ENCODE measurements at regions not wholly inside any gene's neighbourhood (a gene's known extent, or its start where the extent isn't known, plus 50 kb on each side); places are given as distances from the start of the nearest gene placed in this dataset.
"Not testable (repeated sequence)": the region's sequence is repeated elsewhere in the genome, so short reads cannot be mapped to it uniquely, and the experiment has no call there.

DNA sequence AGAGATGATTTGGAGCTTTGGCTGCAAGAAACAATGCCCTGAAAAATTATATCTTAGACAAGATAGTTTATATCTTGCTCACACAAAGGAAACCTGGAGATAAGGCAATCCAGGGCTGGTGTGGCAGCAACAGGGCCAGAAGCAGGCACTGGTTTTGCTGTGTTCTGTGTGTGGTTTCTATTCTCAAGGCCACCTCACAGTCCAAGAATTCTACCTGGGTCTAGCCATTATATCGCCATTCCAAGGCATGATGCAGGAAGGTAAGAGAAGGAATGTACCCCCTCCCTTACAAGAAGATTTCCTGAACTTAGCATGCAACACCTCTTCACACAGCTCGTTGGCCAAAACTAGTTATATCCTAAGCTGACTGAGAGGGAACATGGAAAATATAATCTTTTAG is 74.5 kb upstream of the MEGF10 start:
- no peak for DNase-seq

DNA sequence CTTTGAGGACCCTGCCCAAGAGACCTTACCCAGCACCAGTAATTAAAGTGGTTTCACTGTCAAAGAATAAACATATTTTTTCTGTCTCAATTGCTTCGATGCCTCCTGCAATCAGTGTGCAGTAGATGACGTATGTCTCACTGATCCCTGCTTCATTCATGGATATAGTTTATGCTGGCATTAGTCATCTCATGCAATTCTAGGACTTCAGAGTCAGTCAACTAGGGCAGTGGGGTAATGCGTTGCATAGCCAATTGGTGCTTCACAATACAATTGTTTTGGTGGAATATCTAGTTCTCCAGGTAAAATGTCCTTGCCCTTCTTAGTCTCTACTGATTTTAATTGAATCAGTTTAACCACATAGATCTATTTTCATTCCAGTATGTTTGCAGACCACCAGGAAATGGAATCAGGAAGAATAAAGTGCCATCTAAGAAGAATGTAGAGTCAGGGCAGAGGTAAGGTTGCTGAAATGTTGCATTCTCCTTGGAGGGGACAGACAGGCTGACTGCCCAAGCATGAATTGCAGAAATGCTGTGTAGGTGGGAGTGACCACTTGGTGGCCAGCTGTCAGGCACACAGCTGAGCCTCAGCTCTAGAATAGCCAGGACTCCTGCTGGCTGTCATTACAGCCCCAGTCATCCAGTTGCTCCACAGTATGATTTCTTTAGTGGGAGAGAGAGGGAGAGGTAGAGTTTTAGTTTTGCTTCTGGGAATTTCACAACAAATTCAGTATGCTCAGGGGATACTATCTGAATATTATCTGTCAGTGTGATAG is 73.5 kb upstream of the MEGF10 start:
- no peak for DNase-seq

DNA sequence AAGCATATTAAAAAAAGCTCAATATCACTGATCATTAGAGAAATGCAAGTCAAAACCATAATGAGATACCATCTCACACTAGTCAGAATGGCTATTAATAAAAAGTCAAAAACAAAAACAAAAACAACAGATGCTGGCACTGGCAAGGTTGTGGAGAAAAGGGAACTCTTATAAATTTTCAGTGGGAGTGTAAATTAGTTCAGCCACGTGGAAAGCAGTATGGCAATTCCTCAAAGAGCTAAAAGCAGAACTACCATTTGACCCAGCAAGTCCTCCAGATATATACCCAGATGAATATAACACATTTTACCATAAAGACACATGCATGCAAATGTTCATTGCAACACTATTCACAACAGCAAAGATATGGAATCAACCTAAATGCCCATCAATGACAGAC is 68.7 kb upstream of the MEGF10 start:
- DNase-seq = not testable (repeated sequence)

DNA sequence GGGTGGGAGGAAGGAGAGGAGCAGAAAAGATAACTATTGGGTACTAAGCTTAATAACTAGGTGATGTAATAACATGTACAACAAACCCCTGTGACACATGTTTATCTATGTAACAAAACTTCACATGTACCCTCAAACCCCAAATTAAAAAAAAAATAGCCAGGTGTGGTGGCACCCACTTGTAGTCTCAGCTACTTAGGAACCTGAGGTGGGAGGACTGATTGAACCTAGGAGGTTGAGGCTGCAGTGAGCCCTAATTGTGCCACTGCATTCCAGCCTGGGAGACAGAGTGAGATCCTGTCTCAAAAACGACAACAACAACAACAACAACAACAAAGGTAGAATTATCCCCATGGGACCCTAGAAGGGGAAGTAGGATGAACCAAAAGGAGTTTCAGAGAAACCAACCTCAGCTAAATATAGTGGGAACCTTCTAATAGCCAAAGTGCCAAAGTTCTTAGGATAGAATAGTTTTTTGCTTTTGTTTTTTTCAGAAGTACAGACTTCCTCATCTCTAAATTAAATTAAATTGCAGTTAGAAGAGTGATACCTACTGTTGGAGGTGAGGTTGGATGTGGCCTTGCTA is 67.9 kb upstream of the MEGF10 start:
- not testable (repeated sequence) for DNase-seq

DNA sequence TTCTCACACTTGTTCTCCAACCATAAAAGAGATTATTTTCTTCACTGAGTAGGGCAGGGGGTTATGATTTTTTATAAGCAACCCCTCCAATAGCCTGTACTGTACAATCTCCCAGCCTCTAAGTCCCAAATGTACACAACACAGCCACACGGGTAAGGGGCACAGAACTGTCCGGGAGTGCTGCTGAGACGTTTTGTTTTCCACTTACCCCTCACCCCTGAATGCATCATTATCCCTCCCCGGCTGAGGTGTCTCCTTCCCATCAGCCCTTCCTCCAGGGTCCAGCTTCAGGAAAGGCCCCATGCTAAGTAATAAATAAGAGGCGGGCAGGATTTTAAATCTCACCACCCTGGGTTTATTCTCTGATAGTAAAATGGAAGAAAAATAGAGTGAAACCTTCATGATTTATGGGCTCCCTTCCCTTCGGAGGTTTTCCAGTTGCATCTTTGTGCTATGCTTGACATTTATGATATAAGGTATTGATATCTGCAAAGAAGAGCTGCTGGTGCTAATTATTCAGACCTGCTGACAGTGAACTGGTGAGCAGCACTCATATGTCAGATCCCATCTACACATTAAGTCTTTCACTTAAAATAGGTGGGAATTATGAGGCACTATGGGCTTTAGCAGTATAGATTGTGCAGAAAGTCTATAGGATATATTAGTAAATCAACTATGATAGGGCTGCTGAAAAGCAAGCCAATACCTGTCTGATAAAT is 67.2 kb upstream of the MEGF10 start:
- no peak for DNase-seq

DNA sequence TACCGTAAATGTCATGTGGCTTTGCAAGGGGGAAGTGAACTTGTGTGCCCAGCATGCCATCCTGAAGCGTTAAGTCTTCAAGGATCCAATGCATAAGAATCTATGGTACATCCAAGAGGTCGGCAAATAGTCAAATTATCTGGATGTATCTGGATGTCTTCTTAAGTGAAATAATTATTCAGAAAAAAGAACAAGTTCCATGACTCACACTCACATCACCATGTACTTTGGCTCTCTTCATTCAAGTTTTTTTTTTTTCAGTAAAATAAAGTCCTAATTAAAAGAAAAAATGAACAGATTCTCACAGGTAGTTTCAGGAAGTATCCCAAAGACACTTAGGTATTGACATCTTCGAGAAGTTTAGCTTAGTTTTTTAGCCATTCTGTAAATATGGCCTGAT is 62.7 kb upstream of the MEGF10 start:
- no peak for DNase-seq

DNA sequence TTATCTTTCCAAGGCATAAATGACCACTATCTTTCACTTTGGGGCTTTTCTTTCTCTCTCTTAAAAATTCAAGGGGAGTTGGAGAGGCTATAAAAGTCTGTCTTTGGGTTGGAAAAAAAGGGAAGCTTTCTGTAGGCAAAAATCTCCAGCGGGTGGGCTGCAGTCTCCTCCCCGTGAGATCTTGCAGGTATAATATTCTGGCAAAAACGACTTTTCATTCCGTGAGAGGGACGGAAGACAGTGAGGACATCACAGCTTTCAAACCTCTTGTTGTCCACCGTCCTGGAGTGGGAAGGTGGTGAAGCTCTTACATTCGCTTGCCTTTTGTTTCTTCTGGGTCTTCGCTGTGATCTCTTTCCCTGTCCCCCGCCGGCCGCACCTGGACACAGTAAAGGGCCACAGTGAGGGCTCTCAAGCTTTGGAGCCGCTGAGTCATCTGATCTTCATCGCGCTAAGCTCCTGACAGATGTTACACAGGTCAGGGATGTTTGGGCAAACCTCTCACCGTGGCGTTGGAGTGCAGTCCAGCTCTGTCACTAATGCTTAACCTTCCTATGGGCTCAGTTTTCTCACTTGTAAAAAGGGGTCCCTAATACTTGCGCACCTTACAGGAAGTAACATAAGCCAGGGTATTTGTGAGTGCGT is 61.9 kb upstream of the MEGF10 start:
- DNase-seq = no peak

DNA sequence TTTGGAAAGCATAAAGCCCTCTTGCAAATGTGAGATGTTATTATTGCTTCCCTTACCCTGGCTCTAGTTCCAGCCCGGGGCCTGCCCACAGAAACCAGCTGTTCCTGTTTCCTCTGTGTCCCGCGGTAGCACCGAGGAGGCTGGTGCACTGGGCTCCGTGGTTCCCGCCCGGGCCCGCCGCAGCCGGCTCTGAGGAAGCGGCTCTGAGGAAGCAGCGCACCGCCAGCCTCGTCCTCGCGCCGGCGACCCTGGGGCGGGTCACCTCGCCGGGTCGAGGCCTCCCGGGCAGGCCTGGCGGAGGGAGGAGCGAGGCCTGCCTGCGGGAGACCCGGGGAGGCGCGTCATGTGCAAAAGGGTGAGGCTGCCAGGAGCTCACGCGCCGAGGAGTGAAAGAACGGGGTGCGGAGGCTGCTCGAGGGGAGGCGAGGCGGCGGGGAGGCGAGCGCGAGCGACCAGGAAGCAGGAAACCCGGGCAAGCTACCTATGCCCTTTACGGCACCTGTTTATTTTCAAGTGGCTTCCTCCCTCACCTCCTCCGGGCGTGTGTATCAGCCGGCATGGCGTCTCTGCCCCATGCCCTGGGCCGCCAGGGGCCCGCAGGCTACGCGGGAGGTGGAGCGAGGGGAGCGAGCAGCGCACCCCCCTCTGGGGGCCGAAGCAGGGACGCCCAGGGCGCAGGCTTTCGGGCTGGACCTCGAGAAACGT is 61.3 kb upstream of the MEGF10 start:
- peak; percentile 57 to 68 for DNase-seq

DNA sequence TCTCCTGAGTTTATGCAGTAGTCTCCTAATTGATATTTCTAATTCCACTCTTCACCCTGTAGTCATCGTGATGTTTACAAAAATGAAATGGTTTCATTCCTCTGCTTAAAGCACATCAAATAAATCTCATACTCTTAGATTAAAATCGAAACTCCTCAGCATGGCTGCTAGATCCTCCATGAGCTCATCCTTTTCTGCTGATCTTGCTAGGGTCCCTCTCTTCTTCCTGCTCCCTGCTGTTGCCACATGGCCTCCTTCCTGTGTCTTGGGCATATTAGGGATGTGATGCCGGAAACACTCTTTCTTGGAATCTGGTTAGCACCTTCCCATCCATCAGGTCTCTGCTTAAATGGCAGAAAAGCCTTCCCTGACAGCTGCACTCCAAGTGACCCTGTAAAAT is 59.5 kb upstream of the MEGF10 start:
- DNase-seq = no peak

DNA sequence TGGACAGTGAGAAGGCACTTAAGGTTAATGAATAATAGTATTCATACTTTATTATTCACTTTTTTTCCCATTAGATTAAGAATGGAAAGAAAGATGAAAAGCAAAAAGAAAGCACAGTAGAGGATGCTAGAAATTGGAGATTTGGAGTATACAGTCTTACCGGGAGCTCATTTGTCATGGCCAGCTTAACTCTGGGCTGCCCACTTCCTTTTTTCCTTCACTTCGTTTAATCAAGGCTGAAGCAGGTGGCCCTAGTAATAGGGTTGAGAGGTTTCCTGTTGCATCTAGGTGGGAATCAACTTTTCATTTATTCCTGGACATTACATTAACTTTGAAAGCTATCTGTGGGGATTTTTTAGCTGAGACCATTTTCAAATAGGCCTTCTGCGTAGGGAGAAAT is 57.0 kb upstream of the MEGF10 start:
- no peak for DNase-seq

DNA sequence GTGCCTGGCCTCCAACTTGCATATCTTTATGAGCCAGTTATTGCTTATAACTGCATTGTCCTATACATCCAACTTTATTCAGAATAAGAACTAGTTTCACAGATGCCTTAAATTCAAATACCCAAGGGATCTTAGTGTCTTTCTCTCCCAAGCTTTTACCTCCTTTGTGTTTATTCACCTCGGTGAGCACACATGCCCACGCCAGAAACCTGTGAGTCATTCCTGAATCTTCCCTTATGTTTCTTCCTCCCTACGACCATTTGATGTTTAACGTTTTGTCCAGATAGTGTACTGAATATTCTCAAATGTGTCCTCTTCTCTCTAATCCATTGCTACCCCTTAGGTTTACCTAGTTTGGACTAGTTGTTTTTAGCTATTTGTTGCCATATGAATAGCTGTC is 55.5 kb upstream of the MEGF10 start:
- DNase-seq = no peak

DNA sequence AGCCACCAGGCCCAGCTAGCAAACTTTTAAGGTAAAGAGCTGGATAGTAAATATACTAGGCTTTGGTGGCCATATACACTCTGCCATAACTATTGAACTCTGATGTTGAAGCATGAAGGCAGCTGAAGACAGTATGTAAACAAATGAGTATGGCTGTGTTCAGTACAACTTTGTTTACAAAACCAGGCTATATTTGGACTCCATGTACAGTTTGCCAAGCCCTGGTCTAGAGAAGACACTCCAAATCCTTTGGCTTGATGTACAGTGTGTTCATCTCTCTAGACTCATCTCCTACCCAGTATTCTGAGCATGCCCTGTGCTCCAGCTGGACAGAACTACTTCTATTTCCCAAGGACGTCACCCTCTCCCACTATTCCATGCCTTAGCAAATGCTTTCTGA is 54.3 kb upstream of the MEGF10 start:
- DNase-seq = no peak
